HAP-1 (cell line): ENCODE measurements at regions not wholly inside any gene's neighbourhood (a gene's known extent, or its start where the extent isn't known, plus 50 kb on each side); places are given as distances from the start of the nearest gene placed in this dataset.

ENCODE experiments used
- DNase-seq, 2 experiments: peaks; one replicate each; pipeline ENCODE4 v3.0.0-alpha.2; 2016 to 2020; ENCODE audit warnings: low spot score in 2 of 2
- H3K27me3 ChIP-seq: fragments of 250-450 bp; sonication (Bioruptor Pico); 2 replicates; pipeline ENCODE4 v1.5.1; 2020; ENCODE audit warnings: low read depth, mild to moderate bottlenecking, moderate library complexity
- H3K36me3 ChIP-seq: fragments of 250-450 bp; sonication (Bioruptor Pico); replicated peaks from 2 replicates; pipeline ENCODE4 v1.5.1; 2020; ENCODE audit warnings: mild to moderate bottlenecking
- H3K4me1 ChIP-seq: fragments of 250-450 bp; sonication (Bioruptor Pico); 2 replicates; pipeline ENCODE4 v1.5.1; 2020; ENCODE audit warnings: mild to moderate bottlenecking
- H3K4me3 ChIP-seq: fragments of 250-450 bp; sonication (Bioruptor Pico); 2 replicates; pipeline ENCODE4 v1.5.1; 2020; ENCODE audit warnings: mild to moderate bottlenecking, moderate library complexity
- H3K9me3 ChIP-seq: fragments of 250-450 bp; sonication (Bioruptor Pico); 2 replicates; pipeline ENCODE4 v1.5.1; 2020; ENCODE audit warnings: mild to moderate bottlenecking, moderate library complexity
- in situ Hi-C: fragments of 300-500 bp; cut with MboI; formaldehyde crosslinking; loops from 3 replicates; pipeline ENCODE4 v1.14.3; 2020; ENCODE audit warnings: low sequenced_read_pairs, inconsistent platforms, mixed read lengths

GRCh38 chr6:156577749-156578148 is 199.4 kb upstream of the ARID1B start:
- no peak overlapping the region for H3K4me3 ChIP-seq
- no peaks in the 10 kb centered on the region for H3K27me3 ChIP-seq
- no peak for DNase-seq
- H3K4me1 ChIP-seq: no peaks in the 10 kb centered on the region
- H3K36me3 ChIP-seq: no peaks in the 10 kb centered on the region
- in situ Hi-C loops: no loop called here
- no peaks in the 10 kb centered on the region for H3K9me3 ChIP-seq

- H3K4me3 ChIP-seq: no peak overlapping the region
- H3K36me3 ChIP-seq: no peaks in the 10 kb centered on the region
- DNase-seq: no peak
- H3K4me1 ChIP-seq: no peaks in the 10 kb centered on the region
- no peaks in the 10 kb centered on the region for H3K27me3 ChIP-seq
- in situ Hi-C loops: no loop called here
- no peaks in the 10 kb centered on the region for H3K9me3 ChIP-seq
Observed at GRCh38 chr6:156575361-156575760, 201.8 kb upstream of the ARID1B start.

- no peaks in the 10 kb centered on the region; the same call in 1 of the 2 replicates for H3K9me3 ChIP-seq
- no peaks in the 10 kb centered on the region for H3K4me1 ChIP-seq
- DNase-seq: no peak
- no peaks in the 10 kb centered on the region for H3K36me3 ChIP-seq
- in situ Hi-C loops: no loop called here
- no peak overlapping the region for H3K4me3 ChIP-seq
- H3K27me3 ChIP-seq: no peaks in the 10 kb centered on the region
Observed at GRCh38 chr6:156564807-156565149, 212.4 kb upstream of the ARID1B start.

GRCh38 chr6:156564127-156564806 is 212.9 kb upstream of the ARID1B start:
- in situ Hi-C loops: no loop called here
- DNase-seq: peak; percentile 56 to 84
- H3K36me3 ChIP-seq: no peaks in the 10 kb centered on the region
- no peaks in the 10 kb centered on the region; the same call in 1 of the 2 replicates for H3K9me3 ChIP-seq
- no peaks in the 10 kb centered on the region for H3K4me1 ChIP-seq
- no peak overlapping the region for H3K4me3 ChIP-seq
- H3K27me3 ChIP-seq: no peaks in the 10 kb centered on the region

GRCh38 chr6:156563714-156564113 is 213.5 kb upstream of the ARID1B start:
- Histone ChIP-seq H3K9me3 (no peaks in the 10 kb centered on the region; the same call in 1 of the 2 replicates), H3K4me1 (no peaks in the 10 kb centered on the region), H3K36me3 (no peaks in the 10 kb centered on the region), H3K4me3 (no peak overlapping the region), H3K27me3 (no peaks in the 10 kb centered on the region)
- DNase-seq: no peak
- in situ Hi-C loops: no loop called here

- no peak for DNase-seq
- H3K4me1 ChIP-seq: no peaks in the 10 kb centered on the region
- no peaks in the 10 kb centered on the region for H3K27me3 ChIP-seq
- H3K36me3 ChIP-seq: no peaks in the 10 kb centered on the region
- in situ Hi-C loops: no loop called here
- H3K4me3 ChIP-seq: no peak overlapping the region
- no peaks in the 10 kb centered on the region; the same call in 1 of the 2 replicates for H3K9me3 ChIP-seq
Observed at GRCh38 chr6:156562636-156563035, 214.5 kb upstream of the ARID1B start.

- Histone ChIP-seq H3K4me3 (no peak overlapping the region), H3K9me3 (no peaks in the 10 kb centered on the region; the same call in 1 of the 2 replicates), H3K4me1 (no peaks in the 10 kb centered on the region), H3K36me3 (no peaks in the 10 kb centered on the region), H3K27me3 (no peaks in the 10 kb centered on the region)
- in situ Hi-C loops: no loop called here
- DNase-seq: no peak
Observed at GRCh38 chr6:156562019-156562418, 215.2 kb upstream of the ARID1B start.

GRCh38 chr6:156560476-156560875 is 216.7 kb upstream of the ARID1B start:
- DNase-seq: no peak
- no peak overlapping the region for H3K4me3 ChIP-seq
- in situ Hi-C loops: no loop called here
- no peaks in the 10 kb centered on the region for H3K27me3 ChIP-seq
- H3K9me3 ChIP-seq: no peaks in the 10 kb centered on the region; the same call in 1 of the 2 replicates
- H3K4me1 ChIP-seq: no peaks in the 10 kb centered on the region
- no peaks in the 10 kb centered on the region for H3K36me3 ChIP-seq

GRCh38 chr6:156559162-156559690 is 218.0 kb upstream of the ARID1B start:
- no peaks in the 10 kb centered on the region; the same call in 1 of the 2 replicates for H3K9me3 ChIP-seq
- no peaks in the 10 kb centered on the region for H3K4me1 ChIP-seq
- no peak overlapping the region for H3K4me3 ChIP-seq
- H3K27me3 ChIP-seq: no peaks in the 10 kb centered on the region
- in situ Hi-C loops: no loop called here
- no peak for DNase-seq
- H3K36me3 ChIP-seq: no peaks in the 10 kb centered on the region

- Histone ChIP-seq H3K4me1 (no peaks in the 10 kb centered on the region), H3K4me3 (no peak overlapping the region), H3K9me3 (no peaks in the 10 kb centered on the region; the same call in 1 of the 2 replicates), H3K27me3 (no peaks in the 10 kb centered on the region), H3K36me3 (no peaks in the 10 kb centered on the region)
- DNase-seq: no peak
- in situ Hi-C loops: no loop called here
Observed at GRCh38 chr6:156557911-156558259, 219.3 kb upstream of the ARID1B start.

GRCh38 chr6:156557251-156557910 is 219.8 kb upstream of the ARID1B start:
- no peaks in the 10 kb centered on the region for H3K4me1 ChIP-seq
- H3K4me3 ChIP-seq: no peak overlapping the region
- no peaks in the 10 kb centered on the region for H3K27me3 ChIP-seq
- no peaks in the 10 kb centered on the region; the same call in 1 of the 2 replicates for H3K9me3 ChIP-seq
- peak in 1 of 2 experiments; percentile 22 for DNase-seq
- no peaks in the 10 kb centered on the region for H3K36me3 ChIP-seq
- in situ Hi-C loops: no loop called here

GRCh38 chr6:156556811-156557210 is 220.4 kb upstream of the ARID1B start:
- H3K4me1 ChIP-seq: no peaks in the 10 kb centered on the region
- H3K4me3 ChIP-seq: no peak overlapping the region
- no peaks in the 10 kb centered on the region for H3K27me3 ChIP-seq
- no peak for DNase-seq
- in situ Hi-C loops: no loop called here
- H3K9me3 ChIP-seq: no peaks in the 10 kb centered on the region; the same call in 1 of the 2 replicates
- H3K36me3 ChIP-seq: no peaks in the 10 kb centered on the region

- in situ Hi-C loops: no loop called here
- Histone ChIP-seq H3K36me3 (no peaks in the 10 kb centered on the region), H3K9me3 (no peaks in the 10 kb centered on the region), H3K4me1 (no peaks in the 10 kb centered on the region), H3K4me3 (no peak overlapping the region), H3K27me3 (no peaks in the 10 kb centered on the region)
- DNase-seq: no peak
Observed at GRCh38 chr6:156555116-156555515, 222.1 kb upstream of the ARID1B start.

- H3K4me1 ChIP-seq: no peaks in the 10 kb centered on the region
- no peaks in the 10 kb centered on the region for H3K36me3 ChIP-seq
- DNase-seq: no peak
- no peak overlapping the region for H3K4me3 ChIP-seq
- no peaks in the 10 kb centered on the region for H3K27me3 ChIP-seq
- H3K9me3 ChIP-seq: no peaks in the 10 kb centered on the region
- in situ Hi-C loops: no loop called here
Observed at GRCh38 chr6:156554160-156554559, 223.0 kb upstream of the ARID1B start.
